Astrocyte of the spinal cord (primary cell): ENCODE measurements at regions not wholly inside any gene's neighbourhood (a gene's known extent, or its start where the extent isn't known, plus 50 kb on each side); places are given as distances from the start of the nearest gene placed in this dataset.

Experiments used
- DNase-seq: peaks from one replicate; pipeline ENCODE4 v3.0.0; 2011; ENCODE audit warnings: low read depth, low spot score
- H3K4me3 ChIP-seq: 2 replicates; pipeline ENCODE4 v1.5.1; 2011; ENCODE audit warnings: low read depth, mild to moderate bottlenecking, low read length, moderate library complexity
- CTCF ChIP-seq: IDR thresholded peaks from 2 replicates; pipeline ENCODE4 v1.5.1; 2012; ENCODE audit warnings: low read depth, mild to moderate bottlenecking, low read length, inconsistent platforms
- in situ Hi-C: cut with HindIII; loops from 2 replicates; pipeline ENCODE4 v1.10.0; 2017; ENCODE audit warnings: low sequenced_read_pairs

- no peak overlapping the region for H3K4me3 ChIP-seq
- no peak for DNase-seq
- TF ChIP-seq CTCF, result no peak
- in situ Hi-C loops, result no loop called here
Measured at GRCh38 chr12:45590646-45591045, 138.9 kb upstream of the ARID2 start.

GRCh38 chr12:45591635-45592034 lies 137.9 kb upstream of the ARID2 start:
- no peak for TF ChIP-seq CTCF
- in situ Hi-C loops, result no loop called here
- H3K4me3 ChIP-seq, result no peak overlapping the region
- no peak for DNase-seq

GRCh38 chr12:45596366-45596765 lies 133.1 kb upstream of the ARID2 start:
- no peak for DNase-seq
- H3K4me3 ChIP-seq, result no peak overlapping the region
- in situ Hi-C loops, result no loop called here
- no peak for TF ChIP-seq CTCF

GRCh38 chr12:45598336-45598735 lies 131.2 kb upstream of the ARID2 start:
- TF ChIP-seq CTCF, result no peak
- no peak overlapping the region for H3K4me3 ChIP-seq
- DNase-seq, result no peak
- in situ Hi-C loops, result no loop called here

GRCh38 chr12:45598761-45599160 lies 130.7 kb upstream of the ARID2 start:
- no peak for TF ChIP-seq CTCF
- in situ Hi-C loops, result no loop called here
- no peak overlapping the region for H3K4me3 ChIP-seq
- DNase-seq, result no peak

- no peak overlapping the region for H3K4me3 ChIP-seq
- DNase-seq, result no peak
- in situ Hi-C loops, result no loop called here
- no peak for TF ChIP-seq CTCF
Measured at GRCh38 chr12:45599196-45599595, 130.3 kb upstream of the ARID2 start.

GRCh38 chr12:45601390-45601789 lies 128.1 kb upstream of the ARID2 start:
- H3K4me3 ChIP-seq, result no peak overlapping the region
- TF ChIP-seq CTCF, result no peak
- in situ Hi-C loops, result no loop called here
- DNase-seq, result no peak
